Keratinocyte (primary cell): ENCODE measurements at regions not wholly inside any gene's neighbourhood (a gene's known extent, or its start where the extent isn't known, plus 50 kb on each side); places are given as distances from the start of the nearest gene placed in this dataset.

Source experiments
- DNase-seq: peaks from one replicate; pipeline ENCODE4 v3.0.0-alpha.2; 2011; ENCODE audit warnings: low read depth, missing footprints, low spot score
- FAIRE-seq: peaks from 2 replicates; lab custom pipeline; 2011; peaks lifted over from hg19 to GRCh38; lab: Jason Lieb, UNC
- H2AFZ ChIP-seq: 2 replicates; pipeline ENCODE4 v1.6.0; 2012; ENCODE audit warnings: low read length, control low read depth, inconsistent platforms; ENCODE audit not compliant: control insufficient read depth
- H3K27ac ChIP-seq: 2 replicates; pipeline ENCODE4 v1.5.1; 2011; ENCODE audit warnings: low read length; ENCODE audit not compliant: control insufficient read depth, insufficient read depth
- H3K27me3 ChIP-seq: 3 replicates; pipeline ENCODE4 v1.6.0; 2011; ENCODE audit warnings: low read length; ENCODE audit not compliant: control insufficient read depth, insufficient read depth; ENCODE audit errors: extremely low read depth
- H3K36me3 ChIP-seq, 2 experiments: 2 replicates in 1 of 2; 3 replicates in 1 of 2; pipeline ENCODE4 v1.5.1; 2011; ENCODE audit warnings: low read length in 2 of 2, mild to moderate bottlenecking in 1 of 2; ENCODE audit not compliant: control insufficient read depth in 2 of 2, insufficient read depth in 2 of 2; ENCODE audit errors: extremely low read depth in 1 of 2
- H3K4me1 ChIP-seq: 3 replicates; pipeline ENCODE4 v1.5.1; 2011; ENCODE audit warnings: low read length; ENCODE audit not compliant: control insufficient read depth, insufficient read depth; ENCODE audit errors: extremely low read depth
- H3K4me2 ChIP-seq: 3 replicates; pipeline ENCODE4 v1.6.0; 2011; ENCODE audit warnings: low read depth, low read length; ENCODE audit not compliant: control insufficient read depth, insufficient read depth; ENCODE audit errors: extremely low read depth
- H3K4me3 ChIP-seq, 3 experiments: fragments of 200-600 bp in 1 of 3; sonication (generic) in 1 of 3; 2 replicates in 2 of 3; 3 replicates in 1 of 3; pipeline ENCODE4 v1.5.1; 2011 to 2016; ENCODE audit warnings: low read length in 3 of 3, mild to moderate bottlenecking in 3 of 3, control low read depth in 2 of 3, inconsistent platforms in 1 of 3, low read depth in 1 of 3, mixed read lengths in 1 of 3, mixed run types in 1 of 3, moderate library complexity in 1 of 3; ENCODE audit not compliant: control insufficient read depth in 2 of 3, insufficient read depth in 2 of 3; ENCODE audit errors: extremely low read depth in 1 of 3
- H3K79me2 ChIP-seq: 2 replicates; pipeline ENCODE4 v1.6.0; 2012; ENCODE audit warnings: low read length; ENCODE audit not compliant: control insufficient read depth, insufficient read depth
- H3K9ac ChIP-seq: 3 replicates; pipeline ENCODE4 v1.6.0; 2011; ENCODE audit warnings: low read length; ENCODE audit not compliant: control insufficient read depth, insufficient read depth; ENCODE audit errors: extremely low read depth
- H3K9me1 ChIP-seq: 3 replicates; pipeline ENCODE4 v1.6.0; 2011; ENCODE audit warnings: low read length; ENCODE audit not compliant: control insufficient read depth, insufficient read depth; ENCODE audit errors: extremely low read depth
- H3K9me3 ChIP-seq: 2 replicates; pipeline ENCODE4 v1.5.1; 2012; ENCODE audit warnings: low read depth, low read length; ENCODE audit not compliant: control insufficient read depth
- H4K20me1 ChIP-seq: 3 replicates; pipeline ENCODE4 v1.6.0; 2011; ENCODE audit warnings: low read length; ENCODE audit not compliant: control insufficient read depth, insufficient read depth; ENCODE audit errors: extremely low read depth
- EZH2 ChIP-seq: IDR thresholded peaks from one replicate; pipeline ENCODE4 v1.6.1; 2012; ENCODE audit warnings: inconsistent platforms, mild to moderate bottlenecking, low read length, moderate library complexity
- dilution Hi-C: fragments of 300-500 bp; cut with MboI; formaldehyde crosslinking; loops from one replicate; pipeline ENCODE4 v1.7.0; 2020; ENCODE audit warnings: low sequenced_read_pairs; ENCODE audit not compliant: extremely low pct_ligation_motif_present
- TF ChIP-seq, protein P1 (sequence below), 3 experiments: IDR thresholded peaks in 1 of 3; conservative IDR thresholded peaks in 1 of 3; optimal IDR thresholded peaks in 1 of 3; 2 replicates in 2 of 3; 3 replicates in 1 of 3; pipeline versions ENCODE3 to v1.5.1; 2011; ENCODE audit warnings: low read length in 3 of 3, mild to moderate bottlenecking in 3 of 3, moderate library complexity in 2 of 3, control low read depth in 1 of 3, inconsistent platforms in 1 of 3; ENCODE audit not compliant: insufficient read depth in 2 of 3; ENCODE audit errors: extremely low read depth in 1 of 3

DNA sequence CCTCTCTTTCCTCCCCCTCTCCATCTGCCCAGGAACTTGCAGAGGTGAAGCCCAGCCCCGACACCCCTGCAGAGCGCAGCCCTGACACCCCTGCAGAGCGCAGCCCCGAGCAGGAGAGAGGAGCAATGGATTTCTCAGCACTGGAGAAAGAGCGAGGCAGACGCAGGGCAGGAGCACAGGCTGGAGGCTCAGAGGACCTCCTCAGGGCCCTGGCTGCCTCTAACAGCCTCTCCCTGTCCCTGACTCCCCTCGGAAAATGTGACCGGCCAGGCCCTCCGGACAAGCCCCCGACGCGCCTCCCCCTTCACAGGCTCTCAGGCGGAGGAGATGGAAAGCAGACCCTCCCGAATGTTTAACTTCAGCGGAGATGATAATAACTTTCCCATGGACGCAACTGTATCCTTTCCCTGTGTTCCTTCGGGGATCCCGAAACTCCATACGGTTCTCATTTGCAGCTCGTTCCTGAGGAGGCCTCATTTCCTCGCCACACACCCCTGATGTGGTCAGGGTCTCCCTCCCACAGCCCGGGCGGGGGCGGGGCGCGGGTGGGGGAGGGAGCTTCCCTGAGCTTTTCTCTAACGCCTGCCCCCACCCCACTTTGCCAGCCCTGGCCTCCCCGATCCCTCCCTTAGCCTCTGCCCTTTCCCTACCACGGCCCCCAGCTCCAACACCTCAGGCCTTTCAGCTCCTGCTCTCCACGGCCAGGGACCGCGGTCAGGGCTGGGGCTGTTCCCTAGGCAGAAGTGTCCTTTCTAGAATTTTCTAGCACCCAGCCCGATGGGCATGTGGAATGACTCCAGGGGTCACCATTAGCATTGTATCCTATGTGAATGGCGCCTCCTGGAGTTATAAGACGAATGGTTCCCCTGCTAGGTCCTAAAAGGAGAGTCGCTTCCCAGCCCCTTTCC lies 201.1 kb upstream of the BCOR start:
- Histone ChIP-seq H3K27me3 (no peaks in the 10 kb centered on the region), H2AFZ (no peak overlapping the region), H3K4me3 (no peak overlapping the region), H3K36me3 (no peaks in the 10 kb centered on the region), H4K20me1 (no peaks in the 10 kb centered on the region), H3K4me2 (no peak overlapping the region), H3K79me2 (no peaks in the 10 kb centered on the region), H3K4me1 (no peaks in the 10 kb centered on the region), H3K9ac (no peak overlapping the region), H3K27ac (no peak overlapping the region), H3K9me3 (no peaks in the 10 kb centered on the region), H3K9me1 (no peaks in the 10 kb centered on the region)
- dilution Hi-C loops: no loop called here
- DNase-seq (no peak), FAIRE-seq (no peak)
- TF ChIP-seq EZH2: no peak
- TF ChIP-seq, protein P1, sequence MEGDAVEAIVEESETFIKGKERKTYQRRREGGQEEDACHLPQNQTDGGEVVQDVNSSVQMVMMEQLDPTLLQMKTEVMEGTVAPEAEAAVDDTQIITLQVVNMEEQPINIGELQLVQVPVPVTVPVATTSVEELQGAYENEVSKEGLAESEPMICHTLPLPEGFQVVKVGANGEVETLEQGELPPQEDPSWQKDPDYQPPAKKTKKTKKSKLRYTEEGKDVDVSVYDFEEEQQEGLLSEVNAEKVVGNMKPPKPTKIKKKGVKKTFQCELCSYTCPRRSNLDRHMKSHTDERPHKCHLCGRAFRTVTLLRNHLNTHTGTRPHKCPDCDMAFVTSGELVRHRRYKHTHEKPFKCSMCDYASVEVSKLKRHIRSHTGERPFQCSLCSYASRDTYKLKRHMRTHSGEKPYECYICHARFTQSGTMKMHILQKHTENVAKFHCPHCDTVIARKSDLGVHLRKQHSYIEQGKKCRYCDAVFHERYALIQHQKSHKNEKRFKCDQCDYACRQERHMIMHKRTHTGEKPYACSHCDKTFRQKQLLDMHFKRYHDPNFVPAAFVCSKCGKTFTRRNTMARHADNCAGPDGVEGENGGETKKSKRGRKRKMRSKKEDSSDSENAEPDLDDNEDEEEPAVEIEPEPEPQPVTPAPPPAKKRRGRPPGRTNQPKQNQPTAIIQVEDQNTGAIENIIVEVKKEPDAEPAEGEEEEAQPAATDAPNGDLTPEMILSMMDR (optimal IDR thresholded peaks at IDR 0.05 in 1 of 3, IDR thresholded peaks at IDR 0.05 in 1 of 3, conservative IDR thresholded peaks at IDR 0.05 in 1 of 3; ENCODE audit: extremely low read depth in 1 of 3, insufficient read depth in 2 of 3, low read length in 3 of 3): no peak

DNA sequence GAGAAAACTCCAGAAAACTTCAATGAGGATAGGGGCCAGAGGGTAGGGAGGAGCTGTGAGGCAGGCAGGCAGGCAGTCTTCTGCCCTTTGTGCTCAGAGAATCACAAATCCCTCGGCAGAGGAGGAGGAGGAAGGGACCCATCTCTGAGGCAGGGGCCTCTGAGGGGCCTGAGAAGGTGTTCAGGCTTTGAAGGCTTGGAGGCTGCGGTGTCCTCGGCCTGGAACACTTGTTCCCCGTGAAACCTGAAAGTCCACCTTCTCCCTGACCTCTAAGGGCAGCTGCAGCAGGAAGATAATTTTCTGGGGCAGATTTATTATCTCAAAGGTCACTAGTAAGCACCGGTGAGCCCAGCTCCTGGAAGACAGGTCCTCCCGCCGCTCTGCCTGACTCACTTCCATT lies 200.3 kb upstream of the BCOR start:
- dilution Hi-C loops: no loop called here
- no peaks in the 10 kb centered on the region for H3K9me1 ChIP-seq
- DNase-seq (no peak), FAIRE-seq (no peak)
- no peak overlapping the region for H3K4me3 ChIP-seq
- no peaks in the 10 kb centered on the region for H3K36me3 ChIP-seq
- H3K9ac ChIP-seq: no peak overlapping the region
- no peaks in the 10 kb centered on the region for H3K4me1 ChIP-seq
- no peak overlapping the region for H3K4me2 ChIP-seq
- no peak for TF ChIP-seq EZH2
- TF ChIP-seq, protein P1 (optimal IDR thresholded peaks at IDR 0.05 in 1 of 3, IDR thresholded peaks at IDR 0.05 in 1 of 3, conservative IDR thresholded peaks at IDR 0.05 in 1 of 3; ENCODE audit: extremely low read depth in 1 of 3, insufficient read depth in 2 of 3, low read length in 3 of 3): no peak
- no peaks in the 10 kb centered on the region for H4K20me1 ChIP-seq
- no peaks in the 10 kb centered on the region for H3K79me2 ChIP-seq
- no peaks in the 10 kb centered on the region for H3K9me3 ChIP-seq
- no peak overlapping the region for H2AFZ ChIP-seq
- H3K27ac ChIP-seq: no peak overlapping the region
- H3K27me3 ChIP-seq: no peaks in the 10 kb centered on the region
